HFFc6 (cell line): ENCODE measurements at regions not wholly inside any gene's neighbourhood (a gene's known extent, or its start where the extent isn't known, plus 50 kb on each side); places are given as distances from the start of the nearest gene placed in this dataset.

Experiments used
- DNase-seq: peaks from one replicate; pipeline ENCODE4 v3.0.0-alpha.2; 2018
- H3K27ac Mint-ChIP-seq: 2 replicates; pipeline ENCODE4 v1.8.0; 2020; ENCODE audit warnings: mild to moderate bottlenecking, mixed read lengths
- H3K27me3 Mint-ChIP-seq: 2 replicates; pipeline ENCODE4 v1.8.0; 2021; ENCODE audit warnings: mild to moderate bottlenecking, moderate library complexity, mixed read lengths; ENCODE audit not compliant: insufficient read depth
- H3K36me3 Mint-ChIP-seq: 2 replicates; pipeline ENCODE4 v1.8.0; 2021; ENCODE audit warnings: low read depth, mixed read lengths
- H3K4me1 Mint-ChIP-seq: 2 replicates; pipeline ENCODE4 v1.8.0; 2020; ENCODE audit warnings: low read depth, mixed read lengths
- H3K4me3 Mint-ChIP-seq: 2 replicates; pipeline ENCODE4 v1.8.0; 2020; ENCODE audit warnings: mild to moderate bottlenecking, moderate library complexity, mixed read lengths
- H3K9me3 Mint-ChIP-seq: 2 replicates; pipeline ENCODE4 v1.8.0; 2020; ENCODE audit warnings: mild to moderate bottlenecking, mixed read lengths
- TF ChIP-seq, protein P1 (sequence below): fragments of 200-600 bp; sonication (generic); IDR thresholded peaks from 2 replicates; pipeline ENCODE4 v1.5.0; 2021; ENCODE audit warnings: antibody characterized with exemption, mild to moderate bottlenecking

DNA sequence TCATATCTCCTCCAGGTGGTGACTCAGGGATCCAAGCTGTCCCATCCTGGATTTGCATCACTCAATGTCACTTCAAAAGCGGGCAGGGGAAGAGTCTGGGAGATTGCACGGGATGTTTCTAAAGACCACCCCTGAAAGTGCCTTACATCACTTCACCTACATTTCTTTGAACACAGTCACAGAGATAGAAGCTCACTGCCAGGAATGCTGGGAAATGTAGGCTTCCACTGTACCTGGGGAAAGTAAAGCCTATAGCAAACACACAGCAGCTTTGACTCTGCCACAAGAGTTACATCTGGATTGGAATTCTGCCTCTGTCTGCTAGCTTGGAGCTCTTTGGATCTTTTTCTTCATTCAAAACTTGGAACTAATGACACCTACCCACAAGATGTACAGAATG, 300.9 kb downstream of the WDR11 start:
- H3K9me3 Mint-ChIP-seq = peaks cover 44% of the 10 kb centered on the region
- no peaks in the 10 kb centered on the region for H3K4me1 Mint-ChIP-seq
- TF ChIP-seq, protein P1, sequence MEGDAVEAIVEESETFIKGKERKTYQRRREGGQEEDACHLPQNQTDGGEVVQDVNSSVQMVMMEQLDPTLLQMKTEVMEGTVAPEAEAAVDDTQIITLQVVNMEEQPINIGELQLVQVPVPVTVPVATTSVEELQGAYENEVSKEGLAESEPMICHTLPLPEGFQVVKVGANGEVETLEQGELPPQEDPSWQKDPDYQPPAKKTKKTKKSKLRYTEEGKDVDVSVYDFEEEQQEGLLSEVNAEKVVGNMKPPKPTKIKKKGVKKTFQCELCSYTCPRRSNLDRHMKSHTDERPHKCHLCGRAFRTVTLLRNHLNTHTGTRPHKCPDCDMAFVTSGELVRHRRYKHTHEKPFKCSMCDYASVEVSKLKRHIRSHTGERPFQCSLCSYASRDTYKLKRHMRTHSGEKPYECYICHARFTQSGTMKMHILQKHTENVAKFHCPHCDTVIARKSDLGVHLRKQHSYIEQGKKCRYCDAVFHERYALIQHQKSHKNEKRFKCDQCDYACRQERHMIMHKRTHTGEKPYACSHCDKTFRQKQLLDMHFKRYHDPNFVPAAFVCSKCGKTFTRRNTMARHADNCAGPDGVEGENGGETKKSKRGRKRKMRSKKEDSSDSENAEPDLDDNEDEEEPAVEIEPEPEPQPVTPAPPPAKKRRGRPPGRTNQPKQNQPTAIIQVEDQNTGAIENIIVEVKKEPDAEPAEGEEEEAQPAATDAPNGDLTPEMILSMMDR = no peak
- DNase-seq = no peak
- no peak overlapping the region for H3K27ac Mint-ChIP-seq
- no peak overlapping the region for H3K4me3 Mint-ChIP-seq
- H3K36me3 Mint-ChIP-seq = peaks cover 7% of the 10 kb centered on the region; the same call in 1 of the 2 replicates
- H3K27me3 Mint-ChIP-seq = no peaks in the 10 kb centered on the region

DNA sequence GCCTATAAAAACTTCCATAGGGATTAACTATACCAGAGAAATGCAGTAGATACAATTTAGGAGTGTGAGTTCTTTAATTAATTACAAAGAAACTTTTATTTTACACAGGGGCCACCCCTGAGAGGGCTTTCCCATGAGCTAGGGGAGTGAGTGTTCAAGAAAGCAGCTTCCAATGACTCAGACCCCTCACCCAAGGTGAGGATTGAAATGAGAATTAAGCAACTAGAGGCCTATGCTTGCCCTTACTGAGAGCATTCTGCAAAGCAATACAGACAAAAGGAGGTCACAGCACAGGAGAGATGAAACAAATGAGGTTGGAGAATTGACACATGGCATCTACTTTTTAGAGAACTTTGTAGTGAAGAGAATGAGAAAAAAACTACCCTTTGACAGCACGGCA, 301.8 kb downstream of the WDR11 start:
- no peak overlapping the region for H3K27ac Mint-ChIP-seq
- H3K27me3 Mint-ChIP-seq = no peaks in the 10 kb centered on the region
- H3K4me3 Mint-ChIP-seq = no peak overlapping the region
- H3K36me3 Mint-ChIP-seq = peaks cover 7% of the 10 kb centered on the region; the same call in 1 of the 2 replicates
- no peaks in the 10 kb centered on the region for H3K4me1 Mint-ChIP-seq
- no peak for DNase-seq
- H3K9me3 Mint-ChIP-seq = peaks cover 50% of the 10 kb centered on the region
- TF ChIP-seq, protein P1 = no peak

GRCh38 chr10:121154310-121154709, 303.1 kb downstream of the WDR11 start:
- H3K4me3 Mint-ChIP-seq = no peak overlapping the region
- no peak overlapping the region for H3K27ac Mint-ChIP-seq
- TF ChIP-seq, protein P1 = no peak
- H3K36me3 Mint-ChIP-seq = peaks cover 7% of the 10 kb centered on the region; the same call in 1 of the 2 replicates
- H3K4me1 Mint-ChIP-seq = no peaks in the 10 kb centered on the region
- H3K9me3 Mint-ChIP-seq = peaks cover 52% of the 10 kb centered on the region
- DNase-seq = no peak
- H3K27me3 Mint-ChIP-seq = no peaks in the 10 kb centered on the region

DNA sequence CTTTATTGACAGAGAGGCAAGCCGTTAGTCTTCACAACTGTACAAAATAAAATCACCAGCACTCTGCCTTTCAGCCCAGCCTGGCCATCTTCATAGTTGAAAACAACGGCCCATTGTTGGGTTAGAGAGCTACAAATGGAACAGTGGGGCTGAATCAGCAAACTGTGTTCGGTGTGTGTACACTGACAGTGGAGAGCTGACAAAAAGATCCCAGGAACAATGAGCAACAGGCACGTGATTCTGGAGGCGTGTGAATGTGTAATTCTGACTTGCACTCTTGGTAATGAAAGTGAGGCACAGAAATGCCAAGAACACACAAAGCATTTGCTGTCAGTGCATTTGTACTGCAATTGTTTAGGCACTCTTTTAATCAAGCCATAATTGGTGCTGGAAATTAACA, 303.7 kb downstream of the WDR11 start:
- TF ChIP-seq, protein P1 = no peak

DNA sequence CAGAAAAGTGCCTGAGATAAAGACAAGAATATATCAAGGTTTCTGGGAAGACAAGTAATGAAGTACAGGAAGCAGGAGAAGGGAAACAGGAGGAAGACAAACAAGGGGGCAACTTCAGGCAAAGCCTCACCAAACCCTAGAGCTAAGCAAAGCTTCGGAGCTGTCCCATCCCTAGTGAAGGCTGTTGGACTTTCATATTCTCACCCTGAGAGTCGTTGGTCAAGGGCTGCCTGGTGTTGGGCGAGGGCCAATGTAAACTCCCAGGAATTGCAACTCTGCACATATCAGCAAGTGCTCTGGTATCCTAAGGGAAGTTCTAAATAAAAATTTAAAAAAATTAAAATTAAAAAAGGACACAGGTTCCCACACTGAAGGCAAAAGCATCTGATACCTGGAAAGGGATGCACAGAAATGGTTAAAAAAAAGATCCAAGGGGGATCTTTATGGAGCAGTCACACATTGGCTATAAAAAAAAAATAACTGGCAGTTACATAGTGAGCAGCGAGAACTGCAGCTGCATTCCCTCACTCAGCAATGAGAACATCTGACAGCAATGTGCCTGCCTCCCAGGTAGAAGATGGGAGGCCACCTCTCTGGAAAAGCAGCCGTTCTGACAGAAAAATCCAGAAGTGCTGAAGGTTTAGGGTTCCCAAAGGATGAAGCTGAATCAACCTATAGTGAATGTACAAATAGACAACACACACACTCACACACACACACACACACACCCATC, 304.7 kb downstream of the WDR11 start:
- DNase-seq = no peak
- Mint-ChIP-seq H3K9me3 (peaks cover 56% of the 10 kb centered on the region), H3K27me3 (no peaks in the 10 kb centered on the region), H3K4me3 (no peak overlapping the region), H3K36me3 (peaks cover 7% of the 10 kb centered on the region; the same call in 1 of the 2 replicates), H3K4me1 (no peaks in the 10 kb centered on the region), H3K27ac (no peak overlapping the region)
- TF ChIP-seq, protein P1 = no peak

More for the DNA sequence above, 303.7 kb downstream of the WDR11 start:
- Mint-ChIP-seq H3K27me3 (no peaks in the 10 kb centered on the region), H3K36me3 (peaks cover 7% of the 10 kb centered on the region; the same call in 1 of the 2 replicates), H3K9me3 (peaks cover 57% of the 10 kb centered on the region), H3K27ac (no peak overlapping the region), H3K4me1 (no peaks in the 10 kb centered on the region), H3K4me3 (no peak overlapping the region)
- no peak for DNase-seq
